ENCODE measurements at regions not wholly inside any gene's neighbourhood (a gene's known extent, or its start where the extent isn't known, plus 50 kb on each side); places are given as distances from the start of the nearest gene placed in this dataset.

- POLR2A ChIA-PET = no interaction called here
- no peak for TF ChIP-seq POLR2AphosphoS2 (IDR thresholded peaks at IDR 0.05; ENCODE audit: low read length)
- TF ChIP-seq BRF2 (IDR thresholded peaks at IDR 0.05; ENCODE audit: borderline replicate concordance, insufficient read depth, insufficient read length) = no peak
- no peak for TF ChIP-seq SETDB1 (IDR thresholded peaks at IDR 0.05; ENCODE audit: low read length)
- no peak for TF ChIP-seq EWSR1 (IDR thresholded peaks at IDR 0.05; ENCODE audit: borderline replicate concordance, low read depth, partially characterized antibody)
- TF ChIP-seq, protein P1, sequence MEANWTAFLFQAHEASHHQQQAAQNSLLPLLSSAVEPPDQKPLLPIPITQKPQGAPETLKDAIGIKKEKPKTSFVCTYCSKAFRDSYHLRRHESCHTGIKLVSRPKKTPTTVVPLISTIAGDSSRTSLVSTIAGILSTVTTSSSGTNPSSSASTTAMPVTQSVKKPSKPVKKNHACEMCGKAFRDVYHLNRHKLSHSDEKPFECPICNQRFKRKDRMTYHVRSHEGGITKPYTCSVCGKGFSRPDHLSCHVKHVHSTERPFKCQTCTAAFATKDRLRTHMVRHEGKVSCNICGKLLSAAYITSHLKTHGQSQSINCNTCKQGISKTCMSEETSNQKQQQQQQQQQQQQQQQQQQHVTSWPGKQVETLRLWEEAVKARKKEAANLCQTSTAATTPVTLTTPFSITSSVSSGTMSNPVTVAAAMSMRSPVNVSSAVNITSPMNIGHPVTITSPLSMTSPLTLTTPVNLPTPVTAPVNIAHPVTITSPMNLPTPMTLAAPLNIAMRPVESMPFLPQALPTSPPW (CRISPR knock-in tag; IDR thresholded peaks at IDR 0.05) = no peak
- TF ChIP-seq CEBPG (CRISPR knock-in tag; IDR thresholded peaks at IDR 0.05) = no peak
- TF ChIP-seq CEBPG (tag; conservative IDR thresholded peaks at IDR 0.05 in 1 of 2, IDR thresholded peaks at IDR 0.05 in 1 of 2) = no peak
- TF ChIP-seq CHD2 (IDR thresholded peaks at IDR 0.05; ENCODE audit: low read depth, low read length) = no peak
- TF ChIP-seq, protein P2, sequence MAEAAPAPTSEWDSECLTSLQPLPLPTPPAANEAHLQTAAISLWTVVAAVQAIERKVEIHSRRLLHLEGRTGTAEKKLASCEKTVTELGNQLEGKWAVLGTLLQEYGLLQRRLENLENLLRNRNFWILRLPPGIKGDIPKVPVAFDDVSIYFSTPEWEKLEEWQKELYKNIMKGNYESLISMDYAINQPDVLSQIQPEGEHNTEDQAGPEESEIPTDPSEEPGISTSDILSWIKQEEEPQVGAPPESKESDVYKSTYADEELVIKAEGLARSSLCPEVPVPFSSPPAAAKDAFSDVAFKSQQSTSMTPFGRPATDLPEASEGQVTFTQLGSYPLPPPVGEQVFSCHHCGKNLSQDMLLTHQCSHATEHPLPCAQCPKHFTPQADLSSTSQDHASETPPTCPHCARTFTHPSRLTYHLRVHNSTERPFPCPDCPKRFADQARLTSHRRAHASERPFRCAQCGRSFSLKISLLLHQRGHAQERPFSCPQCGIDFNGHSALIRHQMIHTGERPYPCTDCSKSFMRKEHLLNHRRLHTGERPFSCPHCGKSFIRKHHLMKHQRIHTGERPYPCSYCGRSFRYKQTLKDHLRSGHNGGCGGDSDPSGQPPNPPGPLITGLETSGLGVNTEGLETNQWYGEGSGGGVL (CRISPR knock-in tag; IDR thresholded peaks at IDR 0.05) = no peak
- no peak for TF ChIP-seq MAZ (CRISPR knock-in tag; conservative IDR thresholded peaks at IDR 0.05 in 1 of 2, IDR thresholded peaks at IDR 0.05 in 1 of 2)
- TF ChIP-seq SMAD4 (CRISPR knock-in tag; conservative IDR thresholded peaks at IDR 0.05) = no peak
- FAIRE-seq = no peak
Observed at GRCh38 chr18:42475157-42475556, 520.1 kb downstream of the PIK3C3 start.

More at GRCh38 chr18:42475157-42475556, 520.1 kb downstream of the PIK3C3 start:
- Histone ChIP-seq H3K4me3 (no peak overlapping the region), H3K4me2 (ENCODE audit: insufficient read depth, low read length) (no peak overlapping the region), H3K27me3 (ENCODE audit: control insufficient read depth in 2 of 2, insufficient read depth in 2 of 2, low read length in 2 of 2) (no peaks in the 10 kb centered on the region), H3K27ac (ENCODE audit: extremely low read depth, low read depth, low read length) (no peak overlapping the region), H3K79me2 (ENCODE audit: control insufficient read depth, insufficient read depth, low read length) (no peaks in the 10 kb centered on the region), H3K9ac (ENCODE audit: insufficient read depth in 1 of 2, low read depth in 2 of 2, low read length in 2 of 2) (no peak overlapping the region), H3K4me1 (replicated peaks in 1 of 2; ENCODE audit: control insufficient read depth in 2 of 2, insufficient read depth in 2 of 2, low read length in 2 of 2) (no peaks in the 10 kb centered on the region), H4K20me1 (replicated peaks; ENCODE audit: control insufficient read depth, insufficient read depth, low read length) (no peaks in the 10 kb centered on the region), H3K9me1 (ENCODE audit: control insufficient read depth, insufficient read depth, low read length) (no peaks in the 10 kb centered on the region), H2AFZ (ENCODE audit: low read depth, low read length) (no peak overlapping the region), H3K36me3 (ENCODE audit: control insufficient read depth, insufficient read depth, low read length) (no peaks in the 10 kb centered on the region), H3K9me3 (replicated peaks; ENCODE audit: control insufficient read depth, insufficient read depth, low read depth, low read length) (no peaks in the 10 kb centered on the region)
- WGBS (ENCODE audit: insufficient coverage, low coverage, missing lambda C conversion rate) = 0% methylated on average over 1 of the region's 1 CpG
- intact Hi-C loops (cut with micrococcal nuclease) (no loop called here), in situ Hi-C loops (cut with MboI) (no loop called here)
- DNase-seq (ENCODE audit: extremely low read depth in 1 of 4, low spot score in 3 of 4) (no peak), ATAC-seq (no peak)
- CTCF ChIA-PET (ENCODE audit: low intra/inter-chr PET ratio) = no interaction called here
- BruUV-seq (replicated peaks) = no TSS peak
